GM21367 (cell line): ENCODE measurements at regions not wholly inside any gene's neighbourhood (a gene's known extent, or its start where the extent isn't known, plus 50 kb on each side); places are given as distances from the start of the nearest gene placed in this dataset.
"Not testable (repeated sequence)": the region's sequence is repeated elsewhere in the genome, so short reads cannot be mapped to it uniquely, and the experiment has no call there.

Experiments used
- ATAC-seq: cut with Tn5 transposase; IDR thresholded peaks from one replicate; pipeline ENCODE4 v1.9.1; 2021; ENCODE audit not compliant: unreplicated experiment

- no peak for ATAC-seq
These were observed 333.7 kb upstream of the KLF3 start for GRCh38 chr4:38330321-38330720.

GRCh38 chr4:38330936-38331335 lies 333.1 kb upstream of the KLF3 start:
- no peak for ATAC-seq

GRCh38 chr4:38332699-38333098 lies 331.3 kb upstream of the KLF3 start:
- no peak for ATAC-seq

- no peak for ATAC-seq
These were observed 330.8 kb upstream of the KLF3 start for GRCh38 chr4:38333219-38333618.

- ATAC-seq: no peak
These were observed 329.2 kb upstream of the KLF3 start for GRCh38 chr4:38334791-38335190.

GRCh38 chr4:38338939-38339338 lies 325.1 kb upstream of the KLF3 start:
- not testable (repeated sequence) for ATAC-seq

- ATAC-seq: no peak
These were observed 320.4 kb upstream of the KLF3 start for GRCh38 chr4:38343608-38344007.

GRCh38 chr4:38344929-38345328 lies 319.1 kb upstream of the KLF3 start:
- ATAC-seq: no peak

- no peak for ATAC-seq
These were observed 316.7 kb upstream of the KLF3 start for GRCh38 chr4:38347251-38347650.

GRCh38 chr4:38354421-38354820 lies 309.6 kb upstream of the KLF3 start:
- no peak for ATAC-seq

- no peak for ATAC-seq
These were observed 309.1 kb upstream of the KLF3 start for GRCh38 chr4:38354872-38355271.

- no peak for ATAC-seq
These were observed 307.3 kb upstream of the KLF3 start for GRCh38 chr4:38356686-38357085.

GRCh38 chr4:38357546-38357945 lies 306.5 kb upstream of the KLF3 start:
- no peak for ATAC-seq

GRCh38 chr4:38359113-38359512 lies 304.9 kb upstream of the KLF3 start:
- no peak for ATAC-seq

- no peak for ATAC-seq
These were observed 303.8 kb upstream of the KLF3 start for GRCh38 chr4:38360201-38360600.

- ATAC-seq: no peak
These were observed 299.5 kb upstream of the KLF3 start for GRCh38 chr4:38364383-38364963.

GRCh38 chr4:38365261-38365660 lies 298.7 kb upstream of the KLF3 start:
- ATAC-seq: no peak

GRCh38 chr4:38365748-38366310 lies 298.2 kb upstream of the KLF3 start:
- ATAC-seq: no peak

- ATAC-seq: no peak
These were observed 297.5 kb upstream of the KLF3 start for GRCh38 chr4:38366456-38366855.

- no peak for ATAC-seq
These were observed 297.0 kb upstream of the KLF3 start for GRCh38 chr4:38366997-38367396.

- ATAC-seq: no peak
These were observed 296.3 kb upstream of the KLF3 start for GRCh38 chr4:38367642-38368174.

- no peak for ATAC-seq
These were observed 295.4 kb upstream of the KLF3 start for GRCh38 chr4:38368613-38369012.

GRCh38 chr4:38371391-38371851 lies 292.6 kb upstream of the KLF3 start:
- no peak for ATAC-seq
